Myocyte (in vitro differentiated cells): ENCODE measurements at regions not wholly inside any gene's neighbourhood (a gene's known extent, or its start where the extent isn't known, plus 50 kb on each side); places are given as distances from the start of the nearest gene placed in this dataset.

ENCODE experiments used
- DNase-seq: peaks from one replicate; pipeline ENCODE4 v3.0.0-alpha.2; 2012; ENCODE audit warnings: low read depth

DNA sequence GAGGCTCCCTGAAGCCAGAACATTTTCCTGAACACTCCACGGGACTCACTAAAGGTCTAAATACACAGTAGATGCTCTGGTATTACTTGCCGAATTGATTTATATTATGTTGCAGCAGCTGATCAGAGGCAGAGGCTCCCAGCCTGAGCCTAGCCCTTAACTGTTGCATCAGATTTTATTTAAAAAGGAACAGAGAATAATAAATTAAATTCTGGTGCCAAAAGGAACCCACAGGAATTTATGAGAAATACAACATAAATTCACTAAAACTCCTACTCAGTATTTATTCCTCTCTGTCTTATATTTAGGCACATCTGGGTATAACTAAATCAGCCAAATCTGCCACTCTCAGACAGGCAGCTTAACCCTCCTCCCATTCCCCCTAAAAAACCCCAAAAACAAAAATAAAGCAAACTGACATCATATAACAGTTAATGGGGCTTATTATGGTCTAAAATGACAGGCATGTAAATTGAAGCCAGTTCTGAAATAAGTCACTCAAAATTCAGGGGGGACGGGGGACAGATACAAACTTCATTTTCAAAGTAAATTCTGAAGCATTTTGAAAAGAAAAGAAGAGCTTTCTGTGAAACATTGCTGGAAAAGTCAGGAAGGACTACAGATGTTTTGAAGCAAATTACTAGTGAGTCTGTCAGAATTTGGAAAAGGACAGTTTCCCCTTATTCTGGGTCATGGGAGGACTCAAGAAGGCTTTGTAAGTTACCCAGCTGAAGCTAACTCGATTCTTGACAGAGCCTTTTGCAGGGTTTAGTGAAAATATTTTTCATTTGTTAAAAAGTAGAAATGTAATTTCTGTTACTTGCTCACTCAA lies 53.8 kb upstream of the CORO2B start:
- peak; percentile 59 for DNase-seq

DNA sequence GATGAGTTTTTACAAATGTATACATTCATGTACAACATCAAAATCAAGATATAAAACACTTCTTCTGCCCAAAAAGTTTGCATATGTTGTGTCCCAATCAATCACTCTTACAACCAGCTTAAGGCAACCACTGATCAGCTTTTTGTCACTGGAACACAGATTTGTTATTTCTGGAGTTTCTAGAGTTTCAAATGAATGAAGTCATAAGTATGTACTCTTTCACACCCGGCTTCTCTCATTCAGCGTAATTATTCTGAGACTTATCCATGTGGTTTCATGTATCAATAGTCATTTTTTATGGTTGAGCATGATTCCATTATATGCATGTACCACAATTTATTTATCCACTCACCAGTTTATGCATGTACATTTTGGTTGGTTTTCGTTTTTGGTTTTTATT lies 53.0 kb upstream of the CORO2B start:
- no peak for DNase-seq

DNA sequence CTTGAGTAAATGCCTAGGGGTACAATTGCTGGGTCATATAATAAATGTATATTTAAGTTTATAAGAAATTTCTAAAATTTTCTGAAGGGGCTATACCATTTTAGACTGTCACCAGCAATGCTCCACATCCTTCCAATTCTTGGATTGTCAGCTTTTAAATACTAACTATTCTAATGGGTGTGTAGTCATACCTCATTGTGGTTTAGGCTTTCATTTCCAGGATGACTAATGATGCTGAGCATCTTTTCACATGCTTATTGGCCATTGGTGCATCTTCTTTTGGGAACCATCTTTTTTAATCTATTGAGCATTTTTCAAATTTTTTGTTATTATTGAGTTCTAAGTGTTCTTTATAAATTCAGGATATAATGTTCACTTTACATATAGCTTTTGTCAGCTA lies 52.5 kb upstream of the CORO2B start:
- peak; percentile 54 for DNase-seq

DNA sequence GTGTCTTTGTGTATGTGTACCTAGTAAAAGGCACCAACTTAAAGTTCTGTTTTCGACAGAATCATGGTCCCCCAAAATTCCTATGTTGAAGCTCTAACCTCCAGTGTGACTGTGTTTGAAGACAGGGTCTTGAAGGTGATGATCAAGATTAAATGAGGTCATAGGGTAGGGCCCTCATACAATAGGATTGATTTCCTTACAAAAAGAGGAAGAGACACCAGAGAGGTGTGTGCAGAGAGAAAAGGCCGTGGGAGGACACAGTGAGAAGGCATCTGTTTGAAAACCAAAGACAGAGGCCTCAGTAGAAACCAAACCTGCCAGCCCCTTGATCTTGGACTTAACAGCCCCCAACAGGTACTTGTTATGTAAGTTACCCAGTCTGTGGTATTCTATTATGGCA lies 52.0 kb upstream of the CORO2B start:
- no peak for DNase-seq

DNA sequence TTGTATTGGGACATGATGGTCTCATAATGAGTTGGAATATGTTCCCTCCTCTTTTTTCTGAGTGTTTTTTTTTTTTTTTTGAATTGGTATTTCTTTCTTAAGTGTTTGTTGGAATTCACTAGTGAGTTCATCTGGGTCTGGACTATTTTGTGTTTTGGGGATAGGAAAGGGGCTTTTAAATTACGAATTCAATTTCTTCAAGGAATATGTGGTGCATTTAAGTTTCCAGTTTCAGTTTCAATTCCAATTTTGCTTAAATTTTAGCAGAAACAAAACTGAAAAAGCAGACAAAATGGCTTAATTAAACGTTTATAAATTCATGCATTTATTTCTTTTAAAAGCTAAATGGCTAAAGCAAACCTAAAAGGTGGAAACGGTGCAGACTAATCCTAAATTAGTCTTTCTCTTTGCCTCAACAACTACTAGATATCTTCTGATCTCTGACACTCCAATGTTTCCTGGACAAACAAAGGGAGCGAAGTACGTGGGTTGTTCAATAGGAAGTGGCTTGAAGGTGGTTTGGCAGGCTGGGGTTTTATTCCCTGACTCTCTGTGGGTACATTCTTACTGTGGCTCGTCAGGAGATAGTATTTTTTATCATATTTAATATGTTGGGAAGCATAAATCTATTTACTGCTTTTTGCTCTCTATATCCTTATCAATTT lies 50.0 kb upstream of the CORO2B start:
- DNase-seq = no peak
